Anterior cingulate cortex (tissue), 58 donors: ENCODE measurements at regions not wholly inside any gene's neighbourhood (a gene's known extent, or its start where the extent isn't known, plus 50 kb on each side); places are given as distances from the start of the nearest gene placed in this dataset.

ENCODE experiments used
- DNase-seq, 58 donors: peaks; one replicate each; lab custom pipeline; 2025; lab: John Stamatoyannopoulos, UW

- DNase-seq = no peak
Measured at GRCh38 chr10:56943221-56943755, 582.2 kb upstream of the ZWINT start.

GRCh38 chr10:56934515-56934914, 573.5 kb upstream of the ZWINT start:
- no peak for DNase-seq

DNA sequence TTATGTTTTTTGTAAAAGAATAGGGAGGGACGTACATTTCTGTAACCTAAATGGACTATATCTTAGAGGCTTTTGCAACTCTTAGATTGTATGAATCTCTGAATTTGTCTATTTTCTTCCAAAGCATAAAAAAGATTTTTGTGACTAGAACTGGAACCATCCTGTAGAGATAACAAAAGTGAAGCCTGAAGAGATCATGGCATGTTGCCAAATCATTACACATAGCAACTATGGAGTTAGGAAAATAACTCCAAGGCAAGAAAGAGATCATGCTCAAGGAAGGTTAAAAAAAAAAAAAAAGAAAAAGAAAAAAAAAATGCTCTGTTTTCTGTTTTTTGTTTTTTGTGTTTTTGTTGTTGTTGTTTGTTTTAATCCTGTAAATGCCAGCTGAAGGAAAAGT, 567.7 kb upstream of the ZWINT start:
- no peak for DNase-seq

DNA sequence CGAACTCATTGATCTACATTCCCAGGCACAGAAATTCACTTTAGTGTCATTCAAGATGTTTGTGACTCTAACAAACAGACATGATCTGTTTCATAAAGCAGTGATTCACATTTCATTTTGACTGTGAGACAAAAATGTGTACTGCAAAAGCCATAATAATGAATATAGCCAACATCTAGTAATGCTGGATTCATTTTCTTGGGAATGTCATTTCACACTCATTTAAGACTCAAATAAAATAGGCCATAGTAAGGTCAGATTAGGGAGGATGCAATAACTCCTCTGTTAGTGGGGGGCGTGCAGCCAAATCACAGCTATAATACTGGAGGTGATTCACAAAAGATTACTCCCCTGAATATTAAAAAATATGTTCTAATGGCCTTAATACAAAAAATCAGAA, 566.6 kb upstream of the ZWINT start:
- no peak for DNase-seq

DNA sequence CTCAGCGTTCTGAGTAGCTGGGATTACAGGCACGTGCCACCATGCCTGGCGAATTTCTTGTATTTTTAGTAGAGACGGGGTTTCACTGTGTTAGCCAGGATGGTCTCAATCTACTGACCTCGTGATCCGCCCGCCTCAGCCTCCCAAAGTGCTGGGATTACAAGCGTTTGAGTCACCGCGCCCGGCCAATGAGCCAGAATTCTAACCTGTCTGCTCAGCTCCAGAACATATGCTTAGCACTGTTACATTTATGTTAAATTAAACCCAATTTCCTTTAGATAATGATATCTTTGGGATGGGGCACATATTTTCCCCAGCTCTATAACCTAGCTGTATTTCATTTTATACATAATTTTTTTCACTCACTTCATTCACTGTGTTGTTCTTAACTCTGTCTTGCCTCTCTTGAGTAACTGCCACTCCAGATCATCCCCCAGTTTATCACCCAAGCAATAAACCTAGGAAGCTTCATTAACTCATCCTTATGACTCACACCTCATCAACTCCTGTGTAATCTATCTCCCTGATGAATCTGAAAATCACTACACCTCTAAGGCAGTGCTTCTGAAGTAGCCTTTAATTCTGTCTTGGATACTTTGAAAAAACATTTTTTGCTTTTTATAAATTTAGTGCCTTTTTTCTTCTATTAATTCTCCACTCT, 559.7 kb upstream of the ZWINT start:
- DNase-seq = no peak

GRCh38 chr10:56912043-56912442, 551.0 kb upstream of the ZWINT start:
- DNase-seq = no peak

DNA sequence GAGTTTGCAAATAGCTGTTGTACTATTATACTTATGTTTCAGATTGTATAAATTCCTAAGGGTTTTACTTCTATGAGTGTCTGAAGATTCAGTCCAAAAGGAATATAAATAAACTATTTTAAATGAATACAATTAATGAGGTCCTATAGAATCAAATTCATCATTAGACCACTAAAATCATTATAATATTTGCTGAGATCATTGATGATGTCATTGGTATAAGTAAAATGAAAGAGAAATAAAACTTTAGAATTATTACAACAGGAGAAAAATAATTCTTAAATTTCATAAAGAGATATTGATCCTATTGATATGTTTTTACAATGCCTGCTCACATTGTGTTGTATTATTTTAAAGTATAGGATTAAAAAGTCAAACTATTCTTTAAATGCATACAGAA, 544.0 kb upstream of the ZWINT start:
- DNase-seq = no peak

DNA sequence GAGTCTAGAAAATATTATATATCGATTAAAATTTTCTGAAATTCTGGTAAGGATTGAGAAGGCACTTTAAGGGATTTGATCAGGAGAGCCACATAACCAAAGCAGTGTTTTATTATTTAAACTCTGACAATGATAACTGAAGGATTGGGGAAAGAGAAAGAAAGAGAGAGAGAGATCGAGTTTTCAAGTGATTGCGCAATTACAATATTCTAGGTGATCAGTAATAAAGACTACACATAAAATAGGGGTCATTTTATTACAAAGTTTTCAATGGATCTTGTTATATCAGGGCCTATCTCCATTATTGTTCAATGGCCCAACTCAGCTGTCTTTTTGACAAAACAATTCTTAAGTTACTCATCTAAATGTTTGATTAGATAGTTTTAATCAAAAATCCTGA, 541.5 kb upstream of the ZWINT start:
- no peak for DNase-seq

DNA sequence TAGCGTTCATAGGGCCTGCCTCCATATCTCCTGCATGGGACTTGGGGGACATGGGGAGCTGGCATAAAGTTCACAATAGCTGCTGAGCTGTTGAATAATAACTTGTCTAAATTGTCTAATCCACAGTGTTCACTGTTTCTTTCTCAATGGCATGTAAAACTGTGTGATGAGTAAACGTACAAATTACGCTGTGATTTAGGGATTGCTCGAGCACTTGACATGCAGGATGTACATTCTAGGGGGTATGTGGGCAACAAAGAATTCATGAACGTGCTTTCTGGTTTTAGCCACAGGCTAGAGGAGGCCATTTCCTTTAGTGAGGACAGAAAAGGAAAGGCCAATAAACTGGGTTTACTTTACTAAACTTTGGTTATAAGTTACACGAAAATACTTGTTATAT, 534.2 kb upstream of the ZWINT start:
- DNase-seq = no peak

GRCh38 chr10:56881218-56881617, 520.2 kb upstream of the ZWINT start:
- no peak for DNase-seq

DNA sequence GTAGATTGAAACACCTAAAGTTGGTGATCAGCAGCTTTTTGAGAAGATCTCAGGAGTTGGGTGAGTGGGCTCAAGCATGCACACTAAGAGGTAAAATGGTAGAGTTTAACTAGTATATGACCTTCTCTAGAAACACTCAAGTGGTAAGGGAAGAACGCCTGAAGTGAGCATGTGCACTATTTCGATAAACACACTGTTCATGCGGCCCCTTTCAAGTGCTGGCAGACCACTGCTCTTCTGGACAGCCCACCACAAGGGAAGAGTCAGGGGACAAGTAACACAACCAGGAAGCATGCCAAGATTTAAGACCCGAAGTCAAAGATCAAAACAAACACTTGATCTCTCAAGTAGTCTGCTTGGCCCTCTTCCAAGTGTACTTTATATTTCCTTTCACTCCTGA, 519.5 kb upstream of the ZWINT start:
- DNase-seq = no peak

DNA sequence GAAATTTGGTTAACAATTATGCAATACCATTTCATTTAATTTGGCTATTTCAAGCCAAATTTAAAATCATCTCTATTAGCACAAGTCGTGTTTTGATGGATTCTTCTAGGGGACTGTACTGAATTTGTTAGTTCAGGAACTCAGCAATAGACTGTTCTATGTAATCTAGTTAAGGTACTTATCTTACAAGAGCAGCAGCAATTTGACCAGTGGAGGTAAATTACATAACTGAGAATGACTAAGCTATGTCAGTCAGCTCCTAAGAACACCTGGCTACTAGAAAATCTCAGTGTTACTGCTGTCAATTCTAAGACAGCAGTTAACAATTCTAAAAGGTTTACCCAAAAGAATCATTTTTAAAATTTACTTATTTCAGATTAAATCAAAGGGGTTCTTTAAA, 513.9 kb upstream of the ZWINT start:
- DNase-seq = no peak

DNA sequence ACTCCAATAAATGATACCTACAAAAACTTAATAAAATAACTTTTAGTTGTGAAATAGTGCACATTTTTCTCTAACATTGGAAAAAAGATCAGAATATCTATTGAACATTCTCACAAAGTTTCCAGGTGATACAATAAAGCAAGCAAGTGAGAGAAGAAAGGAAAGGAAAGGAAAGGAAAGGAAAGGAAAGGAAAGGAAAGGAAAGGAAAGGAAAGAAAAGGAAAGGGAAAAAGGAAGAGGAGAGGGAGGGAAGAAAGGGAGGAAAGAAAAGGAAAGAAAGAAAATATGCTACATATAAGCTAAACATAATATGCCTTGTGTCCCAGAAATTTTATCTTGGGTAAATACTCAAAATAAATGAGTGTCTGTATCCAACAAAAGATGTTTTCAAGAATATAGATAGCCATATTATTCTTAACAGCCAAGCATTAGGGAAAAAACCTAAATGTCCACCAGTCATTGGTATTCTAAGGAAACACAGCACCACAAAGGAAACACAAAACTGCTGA, 510.2 kb upstream of the ZWINT start:
- no peak for DNase-seq

DNA sequence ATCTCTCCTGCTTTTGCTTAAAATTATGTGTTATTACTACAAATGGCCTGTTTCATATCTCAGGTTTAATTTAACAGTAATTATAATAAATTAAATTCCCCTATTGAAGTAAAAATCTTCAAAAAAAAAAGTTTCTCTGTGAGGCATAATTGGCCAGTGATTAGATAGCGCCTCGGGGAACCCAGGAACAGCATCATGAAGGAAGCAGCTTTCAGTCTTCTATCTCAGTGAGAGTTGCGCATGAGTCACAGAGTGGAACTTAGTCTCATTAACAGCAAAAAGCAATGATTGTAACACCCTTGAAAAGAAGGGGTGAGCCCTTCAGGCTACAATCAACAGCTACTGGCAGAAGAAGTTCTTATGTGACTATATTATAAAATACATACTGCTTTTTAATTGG, 506.2 kb upstream of the ZWINT start:
- no peak for DNase-seq

DNA sequence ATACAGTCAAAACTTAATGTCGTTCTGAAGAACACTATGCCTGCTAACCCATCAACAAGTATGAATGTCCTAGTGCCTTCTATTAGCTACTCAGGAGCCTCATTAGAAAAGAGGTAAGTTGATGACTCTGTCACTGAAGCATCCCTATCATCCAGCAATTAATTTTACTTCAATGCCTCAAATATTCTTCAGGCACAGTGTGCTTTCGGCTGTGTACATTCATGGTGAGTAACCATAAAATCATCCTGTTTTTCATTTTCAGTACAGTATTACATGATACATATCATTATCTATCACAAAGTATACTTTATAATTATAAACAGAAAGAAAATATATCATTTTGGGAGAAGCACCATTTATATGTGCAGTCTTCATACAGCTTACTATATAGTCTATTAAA, 495.5 kb upstream of the ZWINT start:
- no peak for DNase-seq

GRCh38 chr10:56844978-56845529, 484.0 kb upstream of the ZWINT start:
- no peak for DNase-seq

DNA sequence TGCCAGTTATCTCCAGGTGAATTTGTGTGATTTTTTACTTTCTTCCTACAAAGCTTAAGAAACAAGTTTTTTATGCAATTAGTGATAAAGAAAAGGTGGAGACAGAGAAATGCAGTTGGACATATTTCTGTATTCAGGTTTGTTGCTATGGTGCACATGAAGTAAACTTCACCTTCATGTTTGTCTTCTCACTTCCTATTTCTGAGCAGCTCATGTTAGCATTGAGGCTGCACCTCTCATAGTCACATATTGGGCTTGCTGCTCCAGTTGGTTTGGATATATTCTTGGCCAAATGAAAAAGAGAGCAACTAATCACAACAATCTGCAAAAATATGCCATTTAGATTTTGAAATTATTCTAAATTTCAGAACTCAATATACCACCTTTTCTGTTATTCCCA, 475.6 kb upstream of the ZWINT start:
- no peak for DNase-seq

- no peak for DNase-seq
Measured at GRCh38 chr10:56831681-56832080, 470.6 kb upstream of the ZWINT start.

DNA sequence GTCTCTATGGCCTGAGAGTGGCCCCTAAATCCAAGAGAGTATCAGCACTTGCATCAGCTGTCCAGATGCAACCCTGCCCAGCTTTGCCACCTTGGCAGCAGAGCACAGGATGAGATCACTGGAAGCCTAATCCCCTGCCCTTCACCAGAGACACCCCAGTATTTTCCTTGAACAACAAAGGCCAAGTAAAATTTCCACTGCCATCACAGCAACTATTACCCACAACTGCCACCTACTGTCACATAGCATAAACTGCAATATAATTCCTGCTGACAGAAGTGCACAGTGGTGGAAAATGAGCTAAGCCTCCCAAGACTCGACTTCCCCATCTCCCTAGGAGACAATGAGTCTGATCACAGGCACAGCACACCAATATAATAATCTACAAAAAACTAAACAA, 462.8 kb upstream of the ZWINT start:
- DNase-seq = no peak

GRCh38 chr10:56805022-56805421, 444.0 kb upstream of the ZWINT start:
- no peak for DNase-seq

DNA sequence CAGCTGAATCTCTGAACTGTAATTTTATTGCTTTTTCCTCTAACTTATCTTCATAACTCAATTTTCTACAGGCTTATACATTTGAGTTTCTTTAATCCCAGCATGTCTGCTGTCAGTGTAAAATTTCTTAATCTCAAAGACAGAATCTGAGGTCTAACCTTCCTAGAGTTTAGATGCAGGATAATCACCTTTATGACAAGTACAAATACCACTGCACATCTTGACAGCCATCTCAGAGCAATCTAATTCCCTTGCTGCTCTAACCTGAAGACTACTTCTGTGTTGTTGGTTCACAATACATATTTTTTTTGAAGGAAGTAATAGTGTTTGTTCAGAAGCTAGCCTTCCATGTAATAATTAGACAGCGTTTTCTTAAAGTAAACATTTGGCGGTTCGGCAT, 424.2 kb upstream of the ZWINT start:
- no peak for DNase-seq

GRCh38 chr10:56782503-56782902, 421.4 kb upstream of the ZWINT start:
- no peak for DNase-seq
